Dermis blood vessel endothelial cell (primary cell): ENCODE measurements at regions not wholly inside any gene's neighbourhood (a gene's known extent, or its start where the extent isn't known, plus 50 kb on each side); places are given as distances from the start of the nearest gene placed in this dataset.

Experiments used
- DNase-seq: peaks from one replicate; pipeline ENCODE4 v3.0.0; 2010

- no peak for DNase-seq
These were observed 773.9 kb upstream of the FAM98A start for GRCh38 chr2:34372967-34373366.

GRCh38 chr2:34371711-34372110 lies 772.6 kb upstream of the FAM98A start:
- DNase-seq = no peak

- no peak for DNase-seq
These were observed 769.2 kb upstream of the FAM98A start for GRCh38 chr2:34368304-34368703.

- DNase-seq = no peak
These were observed 766.8 kb upstream of the FAM98A start for GRCh38 chr2:34365932-34366331.

GRCh38 chr2:34365512-34365911 lies 766.4 kb upstream of the FAM98A start:
- no peak for DNase-seq

- no peak for DNase-seq
These were observed 754.5 kb upstream of the FAM98A start for GRCh38 chr2:34353509-34354113.

- no peak for DNase-seq
These were observed 750.4 kb upstream of the FAM98A start for GRCh38 chr2:34349527-34349926.

- no peak for DNase-seq
These were observed 745.9 kb upstream of the FAM98A start for GRCh38 chr2:34345030-34345429.

- DNase-seq = no peak
These were observed 741.2 kb upstream of the FAM98A start for GRCh38 chr2:34340307-34340706.

GRCh38 chr2:34337735-34338134 lies 738.6 kb upstream of the FAM98A start:
- DNase-seq = no peak

- no peak for DNase-seq
These were observed 733.7 kb upstream of the FAM98A start for GRCh38 chr2:34332813-34333212.

GRCh38 chr2:34320056-34320455 lies 721.0 kb upstream of the FAM98A start:
- DNase-seq = no peak

- no peak for DNase-seq
These were observed 718.7 kb upstream of the FAM98A start for GRCh38 chr2:34317797-34318196.

GRCh38 chr2:34316788-34317187 lies 717.7 kb upstream of the FAM98A start:
- DNase-seq = no peak

- DNase-seq = no peak
These were observed 712.7 kb upstream of the FAM98A start for GRCh38 chr2:34311816-34312215.

- no peak for DNase-seq
These were observed 709.0 kb upstream of the FAM98A start for GRCh38 chr2:34308140-34308539.

GRCh38 chr2:34307636-34308035 lies 708.5 kb upstream of the FAM98A start:
- no peak for DNase-seq

GRCh38 chr2:34306745-34307144 lies 707.6 kb upstream of the FAM98A start:
- no peak for DNase-seq

- DNase-seq = no peak
These were observed 706.5 kb upstream of the FAM98A start for GRCh38 chr2:34305587-34305986.

- DNase-seq = no peak
These were observed 695.9 kb upstream of the FAM98A start for GRCh38 chr2:34294961-34295360.

- no peak for DNase-seq
These were observed 692.0 kb upstream of the FAM98A start for GRCh38 chr2:34291076-34291475.

GRCh38 chr2:34288016-34288415 lies 688.9 kb upstream of the FAM98A start:
- no peak for DNase-seq

GRCh38 chr2:34280606-34281005 lies 681.5 kb upstream of the FAM98A start:
- DNase-seq = no peak

- DNase-seq = no peak
These were observed 668.0 kb upstream of the FAM98A start for GRCh38 chr2:34266908-34267697.

GRCh38 chr2:34261701-34262100 lies 662.6 kb upstream of the FAM98A start:
- no peak for DNase-seq
